IPS DF 6.9 (cell line): ENCODE measurements at regions not wholly inside any gene's neighbourhood (a gene's known extent, or its start where the extent isn't known, plus 50 kb on each side); places are given as distances from the start of the nearest gene placed in this dataset.

ENCODE experiments used
- DNase-seq: peaks from one replicate; pipeline ENCODE4 v3.0.0-alpha.2; 2013; ENCODE audit warnings: low read depth, low spot score
- H3K27ac ChIP-seq: one replicate; pipeline ENCODE4 v1.5.1; 2013; ENCODE audit warnings: low read length, control low read depth
- H3K27me3 ChIP-seq: 2 replicates; pipeline ENCODE4 v1.6.1; 2013; ENCODE audit warnings: mild to moderate bottlenecking, low read length; ENCODE audit not compliant: control insufficient read depth, insufficient read depth
- H3K36me3 ChIP-seq: 2 replicates; pipeline ENCODE4 v1.6.1; 2013; ENCODE audit warnings: low read length; ENCODE audit not compliant: control insufficient read depth, insufficient read depth
- H3K4me1 ChIP-seq: 2 replicates; pipeline ENCODE4 v1.6.1; 2013; ENCODE audit warnings: low read length; ENCODE audit not compliant: control insufficient read depth, insufficient read depth
- H3K4me3 ChIP-seq: 2 replicates; pipeline ENCODE4 v1.5.1; 2013; ENCODE audit warnings: mild to moderate bottlenecking, low read length
- H3K9me3 ChIP-seq: 2 replicates; pipeline ENCODE4 v1.6.1; 2013; ENCODE audit warnings: low read length, inconsistent platforms; ENCODE audit not compliant: control insufficient read depth, insufficient read depth
- WGBS: extraction: QIAGEN DNeasy Blood & Tissue Kit; methylation state at CpG from one replicate; pipeline ENCODE4 v1.1.7; 2013; ENCODE audit warnings: mixed read lengths, missing lambda C conversion rate; ENCODE audit not compliant: insufficient read length, insufficient coverage; 5-methylcytosine and 5-hydroxymethylcytosine counted together

DNA sequence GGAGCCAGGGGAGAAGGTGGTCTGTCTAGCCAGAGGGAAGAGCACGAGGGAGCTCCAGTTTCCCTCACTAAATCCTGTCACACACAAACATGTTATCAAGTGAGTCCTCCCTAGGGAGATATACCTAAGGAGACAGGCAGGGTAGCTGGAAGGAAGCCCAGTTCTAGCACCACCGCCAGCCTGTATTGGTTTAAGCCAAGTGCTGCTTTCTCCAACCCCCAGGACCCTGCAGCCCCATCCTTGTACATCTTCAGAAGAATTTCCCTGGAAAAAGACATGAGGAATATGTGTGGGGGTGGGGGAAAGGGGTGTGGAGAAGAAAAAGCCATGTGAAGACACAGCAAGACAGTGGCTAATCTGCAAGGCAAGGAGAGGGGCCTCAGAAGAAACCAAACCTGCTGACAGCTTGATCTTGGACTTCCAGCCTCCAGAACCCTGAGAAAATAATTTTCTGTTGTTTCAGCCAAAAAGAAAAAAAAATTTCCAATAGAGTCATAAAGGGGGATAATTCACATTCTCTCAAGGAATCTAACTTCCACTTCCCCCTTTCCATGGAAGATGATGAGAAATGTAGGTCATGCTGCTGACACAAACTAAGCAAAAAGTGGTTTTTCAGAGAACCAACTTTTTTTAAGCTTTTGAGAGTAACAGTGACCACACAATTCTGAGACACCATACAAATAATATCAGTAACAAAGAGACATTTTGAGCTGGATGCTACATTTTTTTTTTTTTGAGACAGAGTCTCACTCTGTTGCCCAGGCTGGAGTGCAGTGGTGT, 103.2 kb upstream of the PRDM1 start:
- H3K9me3 ChIP-seq: no peaks in the 10 kb centered on the region
- no CpG with 5 or more reads among the region's 2 CpGs for WGBS
- H3K27me3 ChIP-seq: peaks cover 59% of the 10 kb centered on the region
- H3K36me3 ChIP-seq: no peaks in the 10 kb centered on the region
- no peak overlapping the region for H3K27ac ChIP-seq
- no peak overlapping the region for H3K4me3 ChIP-seq
- no peak for DNase-seq
- H3K4me1 ChIP-seq: no peaks in the 10 kb centered on the region; the same call in 1 of the 2 replicates

DNA sequence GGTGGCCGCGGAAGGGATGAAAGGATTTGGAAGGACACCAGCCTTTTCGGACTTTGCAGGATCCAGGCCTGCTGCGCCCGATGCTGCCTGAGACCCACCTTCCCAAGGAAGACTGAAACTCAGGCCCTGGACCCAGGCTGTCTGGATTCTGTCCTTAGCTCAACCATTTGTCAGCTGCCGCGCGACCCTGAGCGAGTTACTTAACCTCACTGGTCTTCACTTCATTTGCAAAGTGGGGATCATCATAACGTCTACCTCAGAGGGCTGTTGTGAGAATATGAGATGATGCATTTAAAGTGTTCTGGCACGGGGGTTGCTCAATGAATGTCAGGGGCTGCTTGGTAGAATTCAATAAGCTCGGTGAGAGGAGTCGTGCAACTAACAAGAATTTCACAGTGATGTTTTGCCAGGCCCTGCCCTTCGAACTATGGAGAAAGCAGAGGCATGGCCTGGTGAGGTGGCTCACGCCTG, 104.2 kb upstream of the PRDM1 start:
- H3K4me3 ChIP-seq: peak overlapping the region; percentile 29; the same call in 1 of the 2 replicates
- H3K36me3 ChIP-seq: no peaks in the 10 kb centered on the region
- H3K27me3 ChIP-seq: peaks cover 53% of the 10 kb centered on the region
- H3K27ac ChIP-seq: no peak overlapping the region
- H3K9me3 ChIP-seq: no peaks in the 10 kb centered on the region
- WGBS: no CpG with 5 or more reads among the region's 15 CpGs
- DNase-seq: no peak
- no peaks in the 10 kb centered on the region; the same call in 1 of the 2 replicates for H3K4me1 ChIP-seq

GRCh38 chr6:105981002-105981887, 104.9 kb upstream of the PRDM1 start:
- WGBS: no CpG with 5 or more reads among the region's 62 CpGs

GRCh38 chr6:105978974-105979373, 107.2 kb upstream of the PRDM1 start:
- no peak for DNase-seq
- WGBS: no CpG with 5 or more reads among the region's 2 CpGs
- no peaks in the 10 kb centered on the region for H3K4me1 ChIP-seq

More at GRCh38 chr6:105981002-105981887, 104.9 kb upstream of the PRDM1 start:
- H3K9me3 ChIP-seq: no peaks in the 10 kb centered on the region
- H3K36me3 ChIP-seq: no peaks in the 10 kb centered on the region
- H3K27me3 ChIP-seq: peaks cover 46% of the 10 kb centered on the region
- peak overlapping the region; percentile 29; the same call in 1 of the 2 replicates for H3K4me3 ChIP-seq
- no peaks in the 10 kb centered on the region for H3K4me1 ChIP-seq
- no peak overlapping the region for H3K27ac ChIP-seq
- DNase-seq: no peak

DNA sequence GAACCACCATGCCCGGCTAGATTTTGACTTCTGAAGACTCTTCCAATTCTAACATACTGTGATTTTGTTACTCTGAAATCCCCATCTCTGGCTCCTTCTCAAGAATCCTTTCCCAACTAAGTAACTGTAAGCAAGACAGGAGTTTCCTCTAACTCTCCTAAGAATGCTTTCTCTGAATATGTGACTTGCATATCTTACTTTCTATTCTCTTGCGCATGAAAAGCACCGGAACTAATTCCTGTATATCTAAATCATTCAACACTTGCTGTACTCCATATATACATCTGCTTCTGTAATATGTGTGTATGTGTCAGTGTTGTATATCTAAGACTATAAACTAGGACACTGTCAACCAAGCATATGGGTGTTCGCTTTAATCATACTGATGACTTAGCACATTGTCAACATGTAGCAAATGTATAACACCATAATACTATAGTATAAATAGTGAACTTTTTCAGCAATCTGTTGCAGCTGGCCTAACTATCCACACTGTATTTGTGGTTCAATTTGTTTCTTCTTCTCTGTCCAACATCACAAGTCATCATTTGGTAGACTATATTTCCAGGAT, 108.1 kb upstream of the PRDM1 start:
- DNase-seq: no peak
- Histone ChIP-seq H3K9me3 (no peaks in the 10 kb centered on the region), H3K36me3 (no peaks in the 10 kb centered on the region), H3K4me3 (no peak overlapping the region), H3K4me1 (no peaks in the 10 kb centered on the region), H3K27me3 (peaks cover 25% of the 10 kb centered on the region), H3K27ac (no peak overlapping the region)
- WGBS: no CpG with 5 or more reads among the region's 4 CpGs

More at GRCh38 chr6:105978974-105979373, 107.2 kb upstream of the PRDM1 start:
- H3K9me3 ChIP-seq: no peaks in the 10 kb centered on the region
- peaks cover 27% of the 10 kb centered on the region for H3K27me3 ChIP-seq
- H3K27ac ChIP-seq: no peak overlapping the region
- H3K36me3 ChIP-seq: no peaks in the 10 kb centered on the region
- H3K4me3 ChIP-seq: no peak overlapping the region

DNA sequence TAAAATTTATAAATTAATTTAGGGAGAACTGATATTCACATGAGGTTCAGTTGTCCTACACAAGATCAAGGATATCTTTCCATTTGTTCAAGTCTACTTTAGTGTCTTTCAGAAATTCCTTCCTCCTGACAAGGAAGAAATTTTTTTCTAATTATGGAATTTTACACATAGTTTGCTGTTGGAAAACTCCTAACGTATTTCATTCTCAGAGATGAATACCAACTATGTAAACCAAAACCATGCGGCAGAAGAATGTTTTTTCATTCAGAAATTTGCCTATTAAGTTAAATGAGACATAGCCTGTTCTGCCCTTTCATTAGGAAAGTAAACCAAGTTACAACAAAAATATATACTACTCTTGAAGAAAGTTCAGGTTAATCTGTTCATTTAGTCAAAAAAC, 111.2 kb upstream of the PRDM1 start:
- H3K9me3 ChIP-seq: no peaks in the 10 kb centered on the region
- no CpG with 5 or more reads among the region's 2 CpGs for WGBS
- DNase-seq: no peak
- H3K4me1 ChIP-seq: no peaks in the 10 kb centered on the region
- no peak overlapping the region for H3K27ac ChIP-seq
- H3K36me3 ChIP-seq: no peaks in the 10 kb centered on the region
- no peak overlapping the region for H3K4me3 ChIP-seq
- H3K27me3 ChIP-seq: no peaks in the 10 kb centered on the region

GRCh38 chr6:105972440-105972839, 113.7 kb upstream of the PRDM1 start:
- no CpG with 5 or more reads among the region's 1 CpG for WGBS
- Histone ChIP-seq H3K27ac (no peak overlapping the region), H3K36me3 (no peaks in the 10 kb centered on the region), H3K27me3 (no peaks in the 10 kb centered on the region), H3K4me1 (no peaks in the 10 kb centered on the region), H3K9me3 (no peaks in the 10 kb centered on the region), H3K4me3 (no peak overlapping the region)
- DNase-seq: no peak

GRCh38 chr6:105968603-105969333, 117.4 kb upstream of the PRDM1 start:
- H3K4me3 ChIP-seq: no peak overlapping the region
- DNase-seq: no peak
- no peak overlapping the region for H3K27ac ChIP-seq
- no peaks in the 10 kb centered on the region for H3K36me3 ChIP-seq
- H3K9me3 ChIP-seq: no peaks in the 10 kb centered on the region
- no peaks in the 10 kb centered on the region for H3K27me3 ChIP-seq
- WGBS: no CpG with 5 or more reads among the region's 2 CpGs
- H3K4me1 ChIP-seq: no peaks in the 10 kb centered on the region

GRCh38 chr6:105967917-105968602, 118.1 kb upstream of the PRDM1 start:
- no peaks in the 10 kb centered on the region for H3K9me3 ChIP-seq
- WGBS: no CpG with 5 or more reads among the region's 9 CpGs
- DNase-seq: no peak
- no peaks in the 10 kb centered on the region for H3K4me1 ChIP-seq
- H3K36me3 ChIP-seq: no peaks in the 10 kb centered on the region
- H3K27me3 ChIP-seq: no peaks in the 10 kb centered on the region
- no peak overlapping the region for H3K27ac ChIP-seq
- no peak overlapping the region for H3K4me3 ChIP-seq
